MM.1S (cell line): ENCODE measurements at regions not wholly inside any gene's neighbourhood (a gene's known extent, or its start where the extent isn't known, plus 50 kb on each side); places are given as distances from the start of the nearest gene placed in this dataset.

Experiments used
- EZH2 ChIP-seq: fragments of 300-600 bp; sonication (generic); optimal IDR thresholded peaks from 2 replicates; pipeline ENCODE3; 2017; ENCODE audit warnings: low read depth, mild to moderate bottlenecking, antibody characterized with exemption, low read length, mixed read lengths
- EZH2phosphoT487 ChIP-seq: fragments of 300-600 bp; sonication (generic); IDR thresholded peaks from 2 replicates; pipeline ENCODE4 v1.6.1; 2018; ENCODE audit warnings: antibody characterized with exemption, low read length
- TF ChIP-seq, protein P1 (sequence below): fragments of 300-600 bp; sonication (generic); IDR thresholded peaks from 2 replicates; pipeline ENCODE4 v1.5.1; 2016; ENCODE audit warnings: antibody characterized with exemption, low read length, mixed read lengths

DNA sequence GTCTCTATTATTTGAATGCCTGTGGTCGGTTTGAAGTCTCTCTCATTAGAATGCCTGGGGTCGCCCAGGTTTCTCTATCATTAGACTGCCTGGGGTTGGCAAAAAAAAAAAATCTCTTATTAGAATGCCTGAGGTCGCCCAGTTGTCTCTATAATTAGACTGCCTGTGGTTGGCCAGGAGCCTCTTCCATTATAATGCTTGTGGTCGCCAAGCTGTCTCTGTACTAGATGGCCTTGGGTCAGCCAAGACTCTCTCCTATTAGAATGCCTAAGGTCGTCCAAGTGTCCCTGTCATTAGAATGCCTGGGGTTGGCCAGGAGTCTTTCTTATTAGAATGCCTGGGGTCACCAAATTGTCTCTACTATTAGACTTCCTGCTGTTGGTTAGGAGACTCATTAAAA is 2228.4 kb downstream of the TP53TG3F start:
- TF ChIP-seq, protein P1, sequence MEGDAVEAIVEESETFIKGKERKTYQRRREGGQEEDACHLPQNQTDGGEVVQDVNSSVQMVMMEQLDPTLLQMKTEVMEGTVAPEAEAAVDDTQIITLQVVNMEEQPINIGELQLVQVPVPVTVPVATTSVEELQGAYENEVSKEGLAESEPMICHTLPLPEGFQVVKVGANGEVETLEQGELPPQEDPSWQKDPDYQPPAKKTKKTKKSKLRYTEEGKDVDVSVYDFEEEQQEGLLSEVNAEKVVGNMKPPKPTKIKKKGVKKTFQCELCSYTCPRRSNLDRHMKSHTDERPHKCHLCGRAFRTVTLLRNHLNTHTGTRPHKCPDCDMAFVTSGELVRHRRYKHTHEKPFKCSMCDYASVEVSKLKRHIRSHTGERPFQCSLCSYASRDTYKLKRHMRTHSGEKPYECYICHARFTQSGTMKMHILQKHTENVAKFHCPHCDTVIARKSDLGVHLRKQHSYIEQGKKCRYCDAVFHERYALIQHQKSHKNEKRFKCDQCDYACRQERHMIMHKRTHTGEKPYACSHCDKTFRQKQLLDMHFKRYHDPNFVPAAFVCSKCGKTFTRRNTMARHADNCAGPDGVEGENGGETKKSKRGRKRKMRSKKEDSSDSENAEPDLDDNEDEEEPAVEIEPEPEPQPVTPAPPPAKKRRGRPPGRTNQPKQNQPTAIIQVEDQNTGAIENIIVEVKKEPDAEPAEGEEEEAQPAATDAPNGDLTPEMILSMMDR: no peak
- TF ChIP-seq EZH2 (no peak), EZH2phosphoT487 (no peak)
